GM18519 (cell line): ENCODE measurements at regions not wholly inside any gene's neighbourhood (a gene's known extent, or its start where the extent isn't known, plus 50 kb on each side); places are given as distances from the start of the nearest gene placed in this dataset.
"Not testable (repeated sequence)": the region's sequence is repeated elsewhere in the genome, so short reads cannot be mapped to it uniquely, and the experiment has no call there.

Source experiments
- ATAC-seq: cut with Tn5 transposase; IDR thresholded peaks from one replicate; pipeline ENCODE4 v1.9.1; 2021; ENCODE audit warnings: mild to moderate bottlenecking, moderate library complexity; ENCODE audit not compliant: unreplicated experiment, low FRiP score

DNA sequence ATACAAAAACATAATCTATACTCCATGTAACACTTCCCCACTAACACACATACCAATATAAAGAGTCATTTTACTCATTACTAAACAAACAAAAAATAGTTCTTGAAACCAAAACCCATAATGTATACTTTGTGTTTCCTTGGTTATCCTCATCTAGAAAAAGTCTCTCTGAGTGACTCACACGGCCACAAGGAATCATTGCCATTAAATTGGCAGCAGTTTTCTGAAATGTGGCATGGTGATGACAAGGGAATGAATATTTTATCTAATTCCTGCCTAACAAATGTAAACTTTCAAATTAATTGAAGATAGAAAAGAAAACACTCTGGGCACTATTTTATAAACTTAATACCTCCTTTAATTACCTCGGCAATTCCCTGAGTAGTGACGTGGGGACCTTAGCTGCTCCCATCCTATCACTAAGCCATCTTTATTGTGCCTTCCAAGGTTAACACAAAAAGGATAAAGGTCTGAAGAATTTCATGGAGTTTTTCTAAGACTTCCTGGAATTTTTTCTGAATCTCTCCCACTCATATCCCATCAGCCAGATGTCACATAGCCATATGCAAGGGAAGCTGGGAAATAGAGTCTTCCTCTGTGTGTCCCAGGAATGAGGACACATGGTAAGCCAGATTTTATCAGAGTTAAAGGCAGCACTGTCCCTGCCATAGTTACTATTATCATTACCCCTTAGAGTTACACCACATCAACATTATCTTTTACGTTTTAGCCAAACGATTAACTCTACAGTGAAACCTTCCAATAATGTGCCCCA, 857.2 kb upstream of the TENM4 start:
- ATAC-seq = no peak

DNA sequence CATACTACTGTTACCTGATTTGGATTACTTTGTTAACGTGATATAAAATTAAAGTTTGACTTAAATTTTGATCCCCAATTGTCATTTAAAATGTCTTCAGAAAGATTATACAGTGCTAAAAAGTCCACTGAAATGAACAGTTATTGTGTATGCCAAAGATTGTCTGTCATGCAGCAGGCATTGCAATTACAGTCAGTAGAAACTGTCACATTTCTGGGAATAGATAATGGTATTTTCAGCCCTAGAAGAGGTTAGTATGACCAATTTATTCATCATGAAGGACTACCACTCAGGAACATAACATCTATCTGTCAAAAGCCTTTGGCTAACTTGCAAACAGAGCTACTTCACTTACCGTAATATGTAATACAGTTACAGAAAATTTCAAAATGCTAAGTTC, 852.5 kb upstream of the TENM4 start:
- no peak for ATAC-seq

DNA sequence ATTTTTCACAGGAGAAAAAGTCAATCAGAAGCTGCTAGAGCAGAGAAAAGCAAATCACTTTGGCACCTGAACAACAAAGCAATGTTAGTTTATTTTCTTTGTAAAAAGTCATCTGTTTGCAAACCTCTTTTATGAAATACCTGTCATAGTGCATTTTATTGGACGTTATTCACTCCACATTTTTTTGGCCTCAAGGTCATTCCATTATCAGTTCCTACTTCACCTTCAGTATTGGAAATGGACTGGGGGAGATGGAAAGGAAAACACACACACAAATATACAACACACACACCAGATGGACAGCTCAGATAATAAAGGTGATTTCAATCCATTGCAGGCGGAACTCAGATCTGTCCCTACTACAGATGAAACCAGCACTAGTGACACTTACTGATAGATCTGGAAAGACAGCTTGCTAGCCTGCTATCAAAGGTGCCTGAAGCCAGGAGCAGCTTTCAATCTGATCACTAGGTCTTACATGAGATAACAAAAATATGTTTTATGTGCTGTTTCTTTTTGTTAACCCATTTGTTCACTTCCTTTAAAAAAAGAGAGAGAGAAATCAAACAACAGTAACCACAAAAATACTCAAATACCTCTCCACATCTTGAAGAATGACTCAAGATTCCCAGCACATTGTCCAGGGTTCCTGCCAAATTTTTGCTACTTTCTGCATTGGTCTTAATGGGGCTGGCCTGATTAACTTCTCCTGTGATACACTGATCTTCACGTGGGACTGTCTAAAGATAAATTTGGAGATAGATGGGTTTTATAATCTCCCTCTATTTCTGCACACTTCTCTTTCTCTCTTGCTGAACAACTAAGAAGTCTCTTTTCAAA, 844.3 kb upstream of the TENM4 start:
- ATAC-seq = no peak

DNA sequence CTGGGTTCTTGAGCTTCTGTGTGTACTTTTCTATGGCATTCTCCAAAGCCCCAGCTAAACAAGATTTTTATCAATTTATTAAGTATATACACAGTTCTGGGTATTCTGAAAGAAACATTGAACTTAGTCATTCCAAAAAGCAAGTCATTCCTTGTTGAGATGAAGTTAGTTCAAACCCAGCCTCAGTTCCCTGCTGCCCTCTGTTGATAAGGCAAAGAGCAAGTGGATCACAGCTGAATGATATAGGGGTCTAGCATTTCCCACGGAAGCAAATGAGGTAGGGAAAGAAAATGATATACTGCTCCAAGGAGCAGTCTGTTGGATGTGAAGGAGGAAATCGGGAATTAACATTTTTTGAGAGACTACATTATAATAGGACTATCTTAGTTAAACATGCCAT, 841.8 kb upstream of the TENM4 start:
- ATAC-seq = no peak

DNA sequence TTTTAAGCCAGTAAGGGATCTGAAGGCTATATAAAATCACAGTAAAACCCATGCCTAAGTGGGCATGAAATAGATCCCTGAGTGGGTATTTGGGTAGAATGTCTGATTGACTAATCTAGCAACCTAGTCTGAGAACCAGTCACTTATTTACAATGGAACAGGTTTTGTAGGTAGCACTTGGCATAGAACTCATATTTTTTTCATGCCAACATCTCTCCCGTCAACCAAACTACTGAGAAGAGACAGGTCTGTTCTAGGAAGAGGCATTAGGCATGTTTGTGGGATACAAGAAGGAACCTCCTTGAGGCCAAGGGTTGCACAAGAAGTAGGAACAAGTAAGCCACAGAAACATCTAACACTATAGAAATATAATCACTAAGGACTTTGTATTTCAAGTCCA, 840.4 kb upstream of the TENM4 start:
- ATAC-seq = no peak

DNA sequence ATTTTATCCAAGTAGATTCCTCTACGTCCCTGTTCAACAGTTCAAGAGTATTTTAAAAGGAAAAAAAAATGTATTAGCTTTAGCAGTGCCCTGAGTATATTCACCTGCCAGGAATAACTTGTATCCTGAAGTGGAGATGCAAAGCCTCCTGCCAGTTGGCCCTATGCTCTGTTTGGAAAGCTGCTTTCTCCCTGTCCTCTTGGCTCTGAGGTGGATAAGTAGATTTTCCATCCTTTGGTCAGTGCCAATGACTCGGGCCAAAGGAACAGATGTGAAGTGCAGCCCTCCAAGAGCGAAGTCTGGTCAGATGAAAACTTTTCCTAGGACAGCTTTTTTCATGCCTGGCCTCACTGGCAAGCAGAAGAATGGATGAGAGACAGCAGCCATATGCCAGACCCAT, 839.9 kb upstream of the TENM4 start:
- ATAC-seq = no peak

DNA sequence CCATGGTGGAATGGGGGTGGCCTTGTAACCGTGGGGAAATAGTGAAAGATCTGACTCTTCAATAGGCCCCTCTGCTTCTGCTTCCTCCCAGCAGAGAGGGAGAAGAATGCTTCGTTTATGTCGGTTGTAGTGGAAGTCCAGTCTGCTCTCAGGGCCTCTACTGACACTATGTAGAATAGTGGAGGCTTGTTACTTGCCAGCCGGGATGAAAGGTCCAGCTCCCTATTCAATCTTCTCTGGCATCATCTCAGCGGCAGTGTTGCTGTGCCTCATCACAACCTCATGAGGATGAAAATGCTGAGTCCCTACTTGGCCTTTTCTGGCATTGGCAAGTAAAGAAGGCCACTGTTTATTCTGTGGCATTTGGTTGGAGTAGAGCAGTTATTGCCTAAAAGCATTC, 820.9 kb upstream of the TENM4 start:
- ATAC-seq = no peak

DNA sequence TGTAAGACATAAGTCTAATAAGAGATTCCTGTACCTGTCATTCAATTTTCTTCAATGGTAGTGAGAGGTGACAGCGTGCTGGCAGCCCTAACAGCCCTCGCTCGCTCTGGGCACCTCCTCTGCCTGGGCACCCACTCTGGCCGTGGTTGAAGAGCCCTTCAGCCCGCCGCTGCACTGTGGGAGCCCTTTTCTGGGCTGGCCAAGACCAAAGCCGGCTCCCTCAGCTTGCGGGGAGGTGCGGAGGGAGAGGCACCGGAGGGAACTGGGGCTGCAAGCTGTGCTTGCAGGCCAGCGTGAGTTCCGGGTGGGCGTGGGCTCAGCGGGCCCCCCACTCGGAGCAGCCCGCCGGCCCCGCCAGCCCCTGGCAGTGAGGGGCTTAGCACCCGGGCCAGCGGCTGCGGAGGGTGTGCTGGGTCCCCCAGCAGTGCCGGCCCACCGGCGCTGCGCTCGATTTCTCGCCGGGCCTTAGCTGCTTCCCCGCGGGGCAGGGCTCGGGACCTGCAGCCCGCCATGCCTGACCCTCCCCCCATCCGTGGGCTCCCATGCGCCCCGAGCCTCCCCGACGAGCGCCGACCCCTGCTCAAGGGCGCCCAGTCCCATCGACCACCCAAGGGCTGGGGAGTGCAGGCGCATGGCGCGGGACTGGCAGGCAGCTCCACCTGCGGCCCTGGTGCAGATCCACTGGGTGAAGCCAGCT, 816.6 kb upstream of the TENM4 start:
- ATAC-seq = not testable (repeated sequence)

DNA sequence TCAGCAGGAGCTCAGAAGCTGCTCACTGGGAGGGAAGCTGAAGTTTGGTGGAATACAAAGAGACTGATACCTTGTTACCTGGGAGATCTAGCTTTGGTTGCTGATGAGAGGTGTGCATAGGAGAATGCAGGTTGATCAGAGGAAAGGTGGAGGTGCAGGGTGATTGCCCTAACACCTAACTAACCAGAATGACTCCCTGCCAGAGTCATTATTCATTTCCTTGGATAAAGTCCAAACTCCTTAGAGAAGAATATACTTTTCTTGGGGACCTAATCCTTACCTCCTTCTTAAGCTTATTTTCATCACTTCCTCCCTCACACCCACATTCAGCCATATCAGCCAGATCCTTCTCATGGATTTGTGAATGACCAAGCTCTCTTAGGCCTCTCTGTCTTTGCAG, 814.2 kb upstream of the TENM4 start:
- no peak for ATAC-seq

DNA sequence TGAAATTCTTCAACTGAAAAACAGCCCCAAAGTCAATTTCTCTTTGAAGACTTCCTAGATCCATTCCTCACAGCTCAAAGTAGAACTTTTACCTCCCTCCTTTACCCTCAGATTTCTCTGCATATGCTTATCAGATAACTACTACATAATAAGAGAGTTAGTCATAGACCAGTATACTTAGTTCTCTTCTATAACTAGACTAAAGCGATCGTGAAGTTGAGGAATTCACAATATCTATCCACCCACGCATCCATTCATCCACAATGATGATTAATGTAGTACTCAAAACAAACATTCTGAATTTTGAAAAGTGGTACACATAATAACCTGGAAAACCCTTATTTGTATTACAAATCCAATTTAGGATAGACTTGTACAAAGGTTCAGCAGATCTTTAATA, 800.9 kb upstream of the TENM4 start:
- ATAC-seq = no peak

DNA sequence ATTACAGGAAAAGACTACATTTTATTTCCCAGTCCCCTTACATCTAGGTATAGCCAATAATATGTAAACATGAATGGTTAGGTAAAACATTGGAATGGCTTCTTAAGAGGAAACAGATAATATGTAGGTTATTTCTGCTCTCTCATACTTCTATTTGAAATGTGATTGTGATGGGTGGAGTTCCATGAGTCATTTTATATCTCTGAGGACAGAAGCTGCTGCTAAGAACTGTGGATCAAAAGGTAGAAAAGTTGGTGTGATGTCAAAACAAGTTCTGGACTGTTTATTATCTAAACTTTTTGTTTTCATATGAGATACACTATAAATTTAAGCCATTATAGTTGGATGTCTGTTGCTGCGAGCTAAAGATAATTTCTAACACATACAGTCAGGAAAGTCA, 799.4 kb upstream of the TENM4 start:
- ATAC-seq = no peak

DNA sequence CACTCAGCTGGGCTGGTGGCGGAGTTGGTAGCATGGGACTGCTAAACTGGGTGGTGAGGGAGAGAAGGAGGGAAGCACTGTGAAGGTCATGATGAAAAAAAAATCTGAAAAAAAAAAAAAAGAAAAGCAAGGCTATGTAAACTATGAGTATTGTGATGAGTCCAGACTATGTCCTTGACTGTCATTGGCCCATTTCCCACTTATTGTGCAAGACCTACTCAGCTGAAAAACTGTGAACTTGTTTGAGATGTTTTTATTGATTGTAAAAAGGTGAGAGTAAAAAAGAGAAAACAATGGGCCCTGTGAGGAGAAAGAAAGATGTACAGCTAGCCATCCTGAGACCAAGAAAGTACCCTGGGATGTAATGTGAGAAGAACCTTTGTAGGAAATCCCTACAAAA, 798.4 kb upstream of the TENM4 start:
- no peak for ATAC-seq

DNA sequence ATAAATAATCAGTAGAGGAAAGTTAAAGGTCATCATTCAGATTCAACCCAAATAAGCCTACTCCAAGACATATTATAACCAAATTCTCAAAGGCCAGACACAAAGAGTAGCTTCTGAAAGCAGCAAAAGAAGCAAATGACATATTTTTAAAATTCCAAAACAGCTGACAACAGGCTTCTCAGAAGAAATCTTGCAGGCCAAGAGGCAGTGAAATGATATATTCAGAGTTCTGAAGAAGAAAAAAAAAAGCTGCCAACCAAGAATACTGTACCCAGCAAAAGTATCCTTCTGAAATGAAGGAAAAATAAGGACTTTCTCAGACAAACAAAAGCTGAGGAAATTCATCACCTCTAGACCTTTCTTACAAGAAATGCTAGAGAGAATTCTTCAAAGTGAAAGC, 787.1 kb upstream of the TENM4 start:
- no peak for ATAC-seq

DNA sequence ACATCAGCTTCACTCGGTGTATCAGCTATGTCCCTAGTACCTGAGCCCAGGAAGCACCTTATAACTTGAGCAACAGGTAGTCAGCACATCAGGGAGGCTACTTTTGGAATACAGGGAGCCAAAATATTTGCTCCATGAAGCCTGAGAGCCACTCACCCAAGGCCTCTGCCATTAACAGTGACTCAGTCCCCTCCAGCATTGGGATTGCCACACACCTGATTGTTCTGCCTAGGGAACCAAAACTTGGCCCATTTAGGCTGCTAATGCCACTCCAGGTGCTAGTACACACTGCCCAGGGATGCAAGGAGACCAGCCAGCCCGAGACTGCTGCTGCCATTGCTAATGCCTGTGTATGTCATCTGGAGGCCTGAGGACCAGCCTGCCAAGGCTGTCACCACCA, 773.6 kb upstream of the TENM4 start:
- ATAC-seq = no peak

DNA sequence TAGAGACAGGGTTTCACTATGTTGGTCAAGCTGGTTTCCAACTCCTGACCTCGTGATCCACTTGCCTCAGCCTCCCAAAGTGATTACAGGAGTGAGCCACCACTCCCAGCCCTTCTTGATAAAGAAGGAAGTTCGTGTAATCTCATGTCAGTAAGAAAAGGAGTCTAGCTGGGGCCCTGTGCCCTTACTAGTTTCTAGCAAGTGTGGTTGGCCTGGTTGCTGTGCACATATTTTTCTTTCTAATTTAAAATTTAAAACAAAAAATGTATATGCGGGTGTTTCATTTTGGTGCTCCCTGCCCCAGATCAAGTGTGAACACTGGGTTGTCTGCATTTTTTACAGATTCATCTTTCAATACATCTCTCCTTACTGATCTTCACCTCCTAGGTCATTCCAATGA, 770.8 kb upstream of the TENM4 start:
- ATAC-seq = no peak

DNA sequence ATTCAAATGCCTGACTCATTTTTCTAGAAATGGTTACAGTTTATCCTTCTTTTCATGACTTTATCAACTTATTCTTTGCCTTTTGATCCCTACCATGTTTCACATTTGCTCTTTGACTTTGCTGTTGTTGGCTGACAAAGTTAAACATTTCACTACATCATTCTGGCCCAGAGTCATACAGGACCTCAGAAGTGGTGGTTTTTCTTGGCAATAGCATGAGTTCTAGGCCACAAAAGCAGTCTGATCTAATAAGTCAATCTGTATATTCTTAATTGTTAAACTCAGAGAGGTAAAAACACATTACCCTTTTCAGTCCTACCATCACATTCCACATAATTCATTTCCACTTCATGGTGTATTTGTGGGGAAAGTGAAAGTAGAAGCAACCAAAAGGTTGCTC, 763.2 kb upstream of the TENM4 start:
- no peak for ATAC-seq

DNA sequence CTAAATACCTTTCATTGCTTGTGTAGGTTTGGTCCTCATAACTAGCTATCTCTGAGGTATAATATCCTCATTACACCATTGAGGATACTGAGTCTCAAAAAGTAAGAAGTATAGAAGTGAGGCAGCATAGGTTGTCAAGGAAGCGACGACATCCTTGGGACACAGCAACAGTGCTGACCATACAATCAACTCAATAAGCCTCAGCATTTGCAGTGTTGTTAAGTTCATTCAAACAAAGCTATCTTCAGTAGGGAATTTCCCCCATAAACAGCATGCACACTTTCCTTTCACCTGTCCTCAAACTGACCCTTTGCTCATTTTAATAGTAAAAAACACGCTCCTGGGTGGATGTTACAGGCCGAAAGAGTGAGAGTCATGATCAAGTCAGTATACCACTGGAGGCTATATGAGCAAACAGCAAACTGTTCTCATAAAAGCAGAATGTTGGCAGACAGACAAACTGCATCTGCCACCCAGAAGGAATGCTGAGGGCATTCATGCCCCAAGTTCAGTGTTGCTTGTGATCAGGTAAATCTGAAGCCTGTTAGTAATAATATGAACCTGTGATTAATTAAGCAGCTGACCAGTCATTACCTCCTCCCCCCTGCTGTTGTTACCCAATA, 756.2 kb upstream of the TENM4 start:
- ATAC-seq = no peak

DNA sequence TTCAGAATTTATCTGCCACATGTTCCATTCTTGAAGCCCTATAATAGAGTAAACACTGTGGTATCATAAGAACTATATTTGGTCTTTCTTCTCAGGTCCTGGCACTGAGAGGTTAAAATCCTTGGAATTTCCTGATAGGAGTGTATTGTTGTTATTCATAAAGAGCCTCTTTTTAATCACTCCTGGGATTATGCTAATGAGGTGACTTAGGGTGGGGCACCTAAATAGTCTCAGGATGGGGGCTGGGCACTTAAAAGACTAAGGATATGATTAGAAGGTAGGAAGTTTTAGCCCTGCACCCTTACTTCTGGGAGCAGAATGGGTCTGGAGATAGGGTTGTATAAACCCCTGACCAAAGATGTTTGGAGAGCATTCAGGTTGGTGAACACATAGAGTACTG, 755.2 kb upstream of the TENM4 start:
- ATAC-seq = no peak

DNA sequence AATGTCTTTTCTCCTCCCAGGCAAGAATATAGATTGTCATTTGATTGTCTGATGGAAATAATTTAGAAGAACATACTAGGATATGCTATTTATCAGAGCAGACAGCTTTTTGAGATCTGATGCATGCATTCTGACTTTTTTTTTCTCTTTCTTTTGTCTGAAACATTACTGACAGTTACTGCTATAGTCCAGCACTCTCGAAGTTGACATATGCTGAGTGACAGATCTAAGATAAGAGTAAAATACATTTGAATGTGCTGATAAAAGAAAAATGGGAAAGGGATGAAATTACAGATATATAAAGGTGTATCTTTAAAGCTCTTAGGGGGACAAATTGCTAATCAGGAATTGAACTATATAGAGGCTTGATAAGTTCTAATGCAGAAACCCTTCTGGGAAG, 753.8 kb upstream of the TENM4 start:
- no peak for ATAC-seq

DNA sequence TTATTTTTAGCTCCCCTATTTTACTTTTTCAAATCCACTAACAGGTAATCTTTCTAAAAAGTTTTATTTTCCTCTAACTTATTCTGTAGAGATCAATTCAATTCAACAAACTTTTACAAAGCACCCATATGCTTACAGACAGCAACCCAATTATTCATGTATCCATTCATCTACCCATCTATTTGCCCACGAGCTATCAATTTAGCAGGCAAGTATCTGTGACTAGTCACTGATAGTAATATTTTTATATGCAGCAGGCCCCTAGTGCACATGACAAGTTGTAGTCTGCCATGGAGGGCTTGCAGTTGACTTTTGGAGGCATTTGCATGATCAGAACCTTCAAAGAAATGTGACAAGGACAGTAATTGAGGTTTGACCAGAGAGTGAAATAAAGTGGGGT, 753.2 kb upstream of the TENM4 start:
- ATAC-seq = no peak

DNA sequence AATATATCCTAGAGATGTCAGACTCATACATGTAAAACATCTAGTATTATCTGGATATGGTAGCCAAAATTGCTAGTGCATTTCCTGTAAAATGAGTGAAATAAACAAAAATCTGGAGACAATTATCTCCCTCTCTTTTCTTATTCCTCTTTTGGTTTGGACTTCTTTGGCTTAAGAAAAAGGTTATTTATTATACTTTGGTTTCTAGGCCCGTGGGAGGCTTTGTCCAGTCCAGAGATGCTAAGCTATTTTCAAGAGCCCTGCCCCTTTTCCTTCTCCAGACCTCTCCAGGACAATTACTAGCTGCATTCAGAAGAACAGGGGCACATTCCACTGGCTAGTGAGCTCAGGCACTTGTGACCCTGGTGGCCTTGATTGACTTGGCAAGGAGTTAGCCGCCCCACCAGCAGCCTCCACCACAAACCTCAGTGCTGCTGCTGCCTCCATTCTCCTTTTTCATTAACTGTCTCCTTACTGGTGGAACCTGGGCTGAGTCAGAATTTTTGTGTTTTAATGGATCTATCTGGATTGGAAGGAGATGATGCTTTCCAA, 747.3 kb upstream of the TENM4 start:
- no peak for ATAC-seq
